DOHH2 (cell line): ENCODE measurements at regions not wholly inside any gene's neighbourhood (a gene's known extent, or its start where the extent isn't known, plus 50 kb on each side); places are given as distances from the start of the nearest gene placed in this dataset.

ENCODE experiments used
- CTCF ChIP-seq: fragments of 200-600 bp; sonication (generic); IDR thresholded peaks from one replicate; pipeline ENCODE4 v1.5.1; 2014; ENCODE audit warnings: antibody characterized with exemption, mild to moderate bottlenecking, low read depth, low read length; ENCODE audit not compliant: poor library complexity, severe bottlenecking
- EZH2phosphoT487 ChIP-seq: fragments of 200-600 bp; sonication (generic); IDR thresholded peaks from 2 replicates; pipeline ENCODE4 v1.6.1; 2017; ENCODE audit warnings: borderline replicate concordance, mild to moderate bottlenecking, antibody characterized with exemption, low read length, moderate library complexity, mixed read lengths

- TF ChIP-seq CTCF (no peak), EZH2phosphoT487 (no peak)
These were observed 89.6 kb downstream of the LEPR start for GRCh38 chr1:65509912-65510680.
